Activated T-helper 2 cell treated with anti-CD3 and anti-CD28 coated beads, Interferon-gamma antibody, Interleukin-2, Interleukin-4, amounts not matched to agents 10 μg/mL and 5 μg/mL and 100 μg/mL, durations not matched to agents 14 hours and 24 hours and 36 hours (primary cell): ENCODE measurements at regions not wholly inside any gene's neighbourhood (a gene's known extent, or its start where the extent isn't known, plus 50 kb on each side); places are given as distances from the start of the nearest gene placed in this dataset.

Experiments
- DNase-seq: peaks from one replicate; pipeline ENCODE4 v3.0.0; 2021; ENCODE audit warnings: low spot score
- H3K27ac Mint-ChIP-seq: one replicate; pipeline ENCODE4 v1.8.0; 2021; ENCODE audit warnings: mixed read lengths
- H3K27me3 Mint-ChIP-seq: one replicate; pipeline ENCODE4 v1.8.0; 2021; ENCODE audit warnings: low read depth, mixed read lengths
- H3K36me3 Mint-ChIP-seq: one replicate; pipeline ENCODE4 v1.8.0; 2021; ENCODE audit warnings: low read depth, mixed read lengths
- H3K4me1 Mint-ChIP-seq: one replicate; pipeline ENCODE4 v1.8.0; 2021; ENCODE audit warnings: low read depth, mixed read lengths
- H3K4me3 Mint-ChIP-seq: one replicate; pipeline ENCODE4 v1.8.0; 2021; ENCODE audit warnings: low read depth, mild to moderate bottlenecking, moderate library complexity, mixed read lengths
- H3K9me3 Mint-ChIP-seq: one replicate; pipeline ENCODE4 v1.8.0; 2021; ENCODE audit warnings: mixed read lengths
- intact Hi-C: fragments of 100-400 bp; cut with micrococcal nuclease; formaldehyde crosslinking; loops from one replicate; pipeline ENCODE4 v1.15.1; 2023

- no peak overlapping the region for H3K4me3 Mint-ChIP-seq
- DNase-seq: no peak
- intact Hi-C loops: no loop called here
- H3K9me3 Mint-ChIP-seq: no peaks in the 10 kb centered on the region
- H3K27me3 Mint-ChIP-seq: no peaks in the 10 kb centered on the region
- H3K36me3 Mint-ChIP-seq: no peaks in the 10 kb centered on the region
- H3K27ac Mint-ChIP-seq: no peak overlapping the region
- H3K4me1 Mint-ChIP-seq: no peaks in the 10 kb centered on the region
Observed at GRCh38 chr10:90417476-90418210, 440.2 kb downstream of the HTR7 start.

DNA sequence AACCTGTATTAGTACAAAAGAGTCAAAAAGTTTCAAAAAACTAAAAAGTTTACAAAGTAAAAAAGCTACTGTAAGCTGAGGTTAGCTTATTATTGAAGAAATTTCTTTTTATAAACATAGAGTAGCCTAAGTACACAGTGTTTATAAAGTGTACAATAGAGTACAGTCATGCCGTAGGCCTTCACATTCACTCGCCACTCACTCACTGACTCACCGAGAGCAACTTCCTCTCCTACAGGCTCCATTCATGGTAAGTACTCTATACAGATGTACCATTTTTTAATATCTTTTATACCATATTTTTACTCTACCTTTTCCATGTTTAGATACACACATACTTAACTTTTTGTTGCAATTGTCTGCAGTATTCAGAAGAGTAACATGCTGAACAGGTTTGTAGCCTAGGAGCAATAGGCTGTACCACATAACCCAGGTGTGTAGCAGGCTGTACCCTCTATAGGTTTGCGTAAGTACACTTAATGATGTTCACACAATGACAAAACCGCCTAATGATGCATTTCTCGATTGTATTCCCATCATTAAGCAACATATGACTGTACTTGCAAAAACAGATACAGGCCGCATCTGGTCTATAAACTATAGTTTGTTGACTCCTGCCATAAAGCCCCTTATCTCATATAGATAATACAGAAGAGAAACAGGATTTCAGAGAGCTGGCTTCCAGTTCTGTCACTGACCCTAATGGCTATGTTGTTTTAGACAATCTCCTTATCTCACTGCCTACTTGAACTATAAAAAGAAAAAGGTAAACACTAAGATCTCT is 438.8 kb downstream of the HTR7 start:
- no peaks in the 10 kb centered on the region for H3K27me3 Mint-ChIP-seq
- no peaks in the 10 kb centered on the region for H3K9me3 Mint-ChIP-seq
- no peak overlapping the region for H3K27ac Mint-ChIP-seq
- DNase-seq: no peak
- intact Hi-C loops: no loop called here
- no peaks in the 10 kb centered on the region for H3K36me3 Mint-ChIP-seq
- H3K4me1 Mint-ChIP-seq: no peaks in the 10 kb centered on the region
- H3K4me3 Mint-ChIP-seq: no peak overlapping the region

DNA sequence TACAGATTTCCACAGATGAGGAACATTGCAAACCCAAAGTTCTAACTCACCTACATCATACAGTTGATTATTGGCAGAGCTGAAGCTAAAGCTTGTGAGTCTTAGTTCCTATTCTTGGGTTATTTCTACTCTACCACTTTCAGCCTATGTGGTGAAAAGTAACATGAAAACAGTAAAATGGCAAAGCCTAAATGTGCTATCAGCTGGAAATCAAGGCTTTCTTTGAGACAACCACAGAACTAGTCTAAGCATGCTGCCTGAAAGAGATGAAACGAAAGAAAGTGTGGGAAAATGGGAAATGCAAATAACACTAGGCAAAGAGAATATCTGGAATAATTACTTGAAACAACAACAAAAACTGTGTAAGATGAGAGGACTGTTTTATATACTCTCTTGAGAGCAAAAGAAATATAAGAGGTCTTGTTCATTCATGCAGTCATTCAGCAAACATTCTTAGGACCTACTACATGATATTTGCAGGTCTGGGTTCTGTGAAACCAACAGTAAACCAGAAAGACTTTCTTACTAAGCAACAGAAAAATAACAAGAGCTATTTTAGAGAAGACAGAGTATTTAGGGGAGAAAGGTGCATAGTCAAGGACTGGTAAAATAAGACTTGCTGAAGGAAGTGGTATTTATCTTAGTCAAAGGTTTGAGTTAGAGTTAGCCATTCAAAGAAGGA is 437.1 kb downstream of the HTR7 start:
- no peaks in the 10 kb centered on the region for H3K36me3 Mint-ChIP-seq
- DNase-seq: no peak
- H3K4me3 Mint-ChIP-seq: no peak overlapping the region
- intact Hi-C loops: no loop called here
- no peaks in the 10 kb centered on the region for H3K4me1 Mint-ChIP-seq
- H3K27me3 Mint-ChIP-seq: no peaks in the 10 kb centered on the region
- H3K9me3 Mint-ChIP-seq: no peaks in the 10 kb centered on the region
- H3K27ac Mint-ChIP-seq: no peak overlapping the region

DNA sequence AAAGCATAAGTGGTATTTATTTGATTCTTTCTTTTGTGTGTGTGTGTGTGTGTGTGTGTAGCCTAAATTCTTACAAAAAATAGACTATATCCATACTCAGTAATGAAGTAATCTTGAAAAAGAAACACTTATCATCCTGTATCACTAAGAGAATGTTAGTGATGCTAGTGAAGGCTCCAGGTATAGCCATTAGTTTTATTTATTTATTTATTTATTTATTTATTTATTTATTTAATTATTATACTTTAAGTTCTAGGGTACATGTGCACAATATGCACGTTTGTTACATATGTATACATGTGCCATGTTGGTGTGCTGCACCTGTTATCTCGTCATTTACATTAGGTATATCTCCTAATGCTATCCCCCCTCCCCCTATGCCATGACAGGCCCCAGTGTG is 436.0 kb downstream of the HTR7 start:
- no peaks in the 10 kb centered on the region for H3K36me3 Mint-ChIP-seq
- DNase-seq: no peak
- H3K4me1 Mint-ChIP-seq: no peaks in the 10 kb centered on the region
- intact Hi-C loops: no loop called here
- no peaks in the 10 kb centered on the region for H3K27me3 Mint-ChIP-seq
- no peak overlapping the region for H3K4me3 Mint-ChIP-seq
- no peak overlapping the region for H3K27ac Mint-ChIP-seq
- H3K9me3 Mint-ChIP-seq: peaks cover 5% of the 10 kb centered on the region

- Mint-ChIP-seq H3K36me3 (no peaks in the 10 kb centered on the region), H3K9me3 (peaks cover 5% of the 10 kb centered on the region), H3K4me1 (no peaks in the 10 kb centered on the region), H3K4me3 (no peak overlapping the region), H3K27me3 (no peaks in the 10 kb centered on the region), H3K27ac (no peak overlapping the region)
- intact Hi-C loops: no loop called here
- no peak for DNase-seq
Observed at GRCh38 chr10:90424730-90425129, 433.1 kb downstream of the HTR7 start.

GRCh38 chr10:90430186-90430585 is 427.7 kb downstream of the HTR7 start:
- no peak overlapping the region for H3K4me3 Mint-ChIP-seq
- intact Hi-C loops: no loop called here
- no peaks in the 10 kb centered on the region for H3K27me3 Mint-ChIP-seq
- DNase-seq: no peak
- H3K9me3 Mint-ChIP-seq: peaks cover 5% of the 10 kb centered on the region
- H3K27ac Mint-ChIP-seq: no peak overlapping the region
- no peaks in the 10 kb centered on the region for H3K4me1 Mint-ChIP-seq
- H3K36me3 Mint-ChIP-seq: no peaks in the 10 kb centered on the region

DNA sequence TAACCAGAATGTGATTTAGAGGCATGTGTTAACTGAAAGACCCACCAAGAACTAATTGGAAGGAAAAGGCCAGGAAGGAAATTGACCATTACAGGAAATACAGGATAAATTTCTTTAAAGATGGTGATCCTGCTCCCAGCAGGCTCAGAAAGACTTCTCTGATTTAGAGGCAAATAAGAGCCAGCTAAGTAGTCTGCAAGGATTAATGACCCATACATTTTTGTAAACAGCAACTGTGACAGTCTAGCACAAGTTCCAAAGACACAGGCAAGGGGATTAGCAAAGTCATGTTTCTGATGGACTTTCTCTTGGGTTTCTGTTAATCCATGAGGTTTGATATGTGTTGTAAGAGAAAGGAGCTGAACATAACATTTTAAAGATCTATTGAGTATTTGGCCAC is 425.0 kb downstream of the HTR7 start:
- Mint-ChIP-seq H3K27ac (no peak overlapping the region), H3K27me3 (no peaks in the 10 kb centered on the region), H3K9me3 (no peaks in the 10 kb centered on the region)

GRCh38 chr10:90435296-90435695 is 422.5 kb downstream of the HTR7 start:
- no peak for DNase-seq
- H3K9me3 Mint-ChIP-seq: no peaks in the 10 kb centered on the region
- H3K4me1 Mint-ChIP-seq: no peaks in the 10 kb centered on the region
- no peaks in the 10 kb centered on the region for H3K36me3 Mint-ChIP-seq
- H3K27ac Mint-ChIP-seq: no peak overlapping the region
- H3K27me3 Mint-ChIP-seq: no peaks in the 10 kb centered on the region
- H3K4me3 Mint-ChIP-seq: no peak overlapping the region
- intact Hi-C loops: no loop called here

More for the DNA sequence above, 425.0 kb downstream of the HTR7 start:
- Mint-ChIP-seq H3K4me1 (no peaks in the 10 kb centered on the region), H3K4me3 (no peak overlapping the region), H3K36me3 (no peaks in the 10 kb centered on the region)
- no peak for DNase-seq
- intact Hi-C loops: no loop called here

DNA sequence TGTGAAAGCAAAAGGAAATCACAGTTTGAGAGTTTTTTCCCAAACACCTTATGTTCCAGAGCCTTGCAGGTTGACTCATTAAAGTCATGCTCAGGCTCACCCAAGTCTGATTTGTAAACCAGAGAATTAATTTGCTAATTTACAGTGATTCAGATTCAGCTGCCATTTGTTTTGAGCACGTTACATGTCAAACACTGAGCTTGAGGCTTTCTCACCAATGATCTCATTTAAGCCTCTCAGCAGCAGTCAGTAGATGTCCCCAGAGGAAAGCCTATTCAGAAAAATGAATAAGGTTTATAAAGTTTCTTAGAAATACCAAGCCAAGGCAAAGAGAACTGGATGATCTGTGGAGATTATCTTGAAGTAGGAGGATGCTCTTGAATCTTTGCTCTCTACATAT is 420.4 kb downstream of the HTR7 start:
- H3K4me1 Mint-ChIP-seq: no peaks in the 10 kb centered on the region
- intact Hi-C loops: no loop called here

GRCh38 chr10:90440870-90441269 is 417.0 kb downstream of the HTR7 start:
- H3K27me3 Mint-ChIP-seq: no peaks in the 10 kb centered on the region

More for the DNA sequence above, 420.4 kb downstream of the HTR7 start:
- H3K27me3 Mint-ChIP-seq: no peaks in the 10 kb centered on the region
- H3K4me3 Mint-ChIP-seq: no peak overlapping the region
- H3K9me3 Mint-ChIP-seq: peaks cover 13% of the 10 kb centered on the region
- no peak overlapping the region for H3K27ac Mint-ChIP-seq
- no peak for DNase-seq
- H3K36me3 Mint-ChIP-seq: no peaks in the 10 kb centered on the region

DNA sequence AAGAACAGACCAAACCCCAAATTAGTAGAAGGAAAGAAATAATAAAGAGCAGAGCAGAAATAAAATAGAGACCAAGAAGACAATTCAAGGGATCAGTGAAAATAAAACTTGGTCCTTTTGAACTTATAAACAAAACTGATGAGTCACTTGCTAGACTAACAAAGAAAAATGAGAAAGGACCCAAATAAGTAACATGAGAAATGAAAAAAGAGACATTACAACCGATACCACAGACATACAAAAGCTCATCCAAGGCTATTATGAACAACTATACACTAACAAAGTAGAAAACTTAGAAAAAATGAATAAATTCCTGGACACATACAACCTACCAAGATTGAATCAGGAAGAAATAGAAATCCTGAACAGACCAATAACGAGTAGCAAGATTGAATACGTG is 414.5 kb downstream of the HTR7 start:
- no peak for DNase-seq
- H3K27me3 Mint-ChIP-seq: no peaks in the 10 kb centered on the region
- no peaks in the 10 kb centered on the region for H3K4me1 Mint-ChIP-seq
- H3K9me3 Mint-ChIP-seq: peaks cover 22% of the 10 kb centered on the region
- intact Hi-C loops: no loop called here
- H3K27ac Mint-ChIP-seq: no peak overlapping the region
- no peak overlapping the region for H3K4me3 Mint-ChIP-seq
- H3K36me3 Mint-ChIP-seq: no peaks in the 10 kb centered on the region

More at GRCh38 chr10:90440870-90441269, 417.0 kb downstream of the HTR7 start:
- Mint-ChIP-seq H3K4me3 (no peak overlapping the region), H3K4me1 (no peaks in the 10 kb centered on the region), H3K36me3 (no peaks in the 10 kb centered on the region), H3K9me3 (peaks cover 22% of the 10 kb centered on the region), H3K27ac (no peak overlapping the region)
- intact Hi-C loops: no loop called here
- no peak for DNase-seq

- intact Hi-C loops: no loop called here
- no peak overlapping the region for H3K4me3 Mint-ChIP-seq
- H3K27me3 Mint-ChIP-seq: no peaks in the 10 kb centered on the region
- H3K36me3 Mint-ChIP-seq: no peaks in the 10 kb centered on the region
- H3K9me3 Mint-ChIP-seq: peaks cover 5% of the 10 kb centered on the region
- no peaks in the 10 kb centered on the region for H3K4me1 Mint-ChIP-seq
- H3K27ac Mint-ChIP-seq: no peak overlapping the region
- no peak for DNase-seq
Observed at GRCh38 chr10:90447831-90448230, 410.0 kb downstream of the HTR7 start.

DNA sequence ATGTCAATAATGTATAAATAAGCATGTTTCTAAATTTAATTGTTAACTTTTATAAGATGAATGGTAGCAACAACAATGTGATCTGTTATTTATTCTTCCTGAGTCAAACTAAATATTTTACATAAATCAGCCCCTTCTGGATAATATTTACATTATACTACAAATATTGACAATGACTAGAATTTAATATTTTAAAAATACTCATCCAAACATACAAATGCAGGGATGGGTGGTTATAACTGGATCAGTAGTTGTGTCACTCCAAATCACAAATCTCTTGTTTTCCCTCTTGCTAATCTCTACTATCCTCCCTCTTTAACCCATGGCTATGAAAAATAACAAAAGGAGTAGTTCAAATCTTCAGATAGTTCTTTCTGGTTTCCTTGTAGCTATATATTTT is 407.0 kb downstream of the HTR7 start:
- Mint-ChIP-seq H3K4me3 (no peak overlapping the region), H3K4me1 (no peaks in the 10 kb centered on the region), H3K27me3 (no peaks in the 10 kb centered on the region), H3K36me3 (no peaks in the 10 kb centered on the region), H3K9me3 (no peaks in the 10 kb centered on the region), H3K27ac (no peak overlapping the region)
- intact Hi-C loops: no loop called here
- DNase-seq: no peak
